ENCODE measurements at regions not wholly inside any gene's neighbourhood (a gene's known extent, or its start where the extent isn't known, plus 50 kb on each side); places are given as distances from the start of the nearest gene placed in this dataset.

- no peak overlapping the region for H3K27ac Mint-ChIP-seq (ENCODE audit: unreplicated experiment)
- H3K27me3 Mint-ChIP-seq (ENCODE audit: insufficient read depth, unreplicated experiment), result peaks cover 3% of the 10 kb centered on the region
- intact Hi-C loops (cut with micrococcal nuclease; ENCODE audit: unreplicated experiment), result no loop called here
- no peak for TF ChIP-seq CTCF (IDR thresholded peaks at IDR 0.05; ENCODE audit: insufficient read depth in 1 of 2, low read depth in 1 of 2, low read length in 1 of 2, severe bottlenecking in 1 of 2, unreplicated experiment in 1 of 2)
- no TSS peak for BruUV-seq (replicated peaks)
- POLR2A ChIA-PET, result no interaction called here
- CTCF ChIA-PET, result no interaction called here
- no peaks in the 10 kb centered on the region for H3K36me3 Mint-ChIP-seq (ENCODE audit: insufficient read depth, unreplicated experiment)
- H3K4me1 Mint-ChIP-seq (ENCODE audit: low read depth, unreplicated experiment), result no peaks in the 10 kb centered on the region
- Histone ChIP-seq H3K9me3 (no peaks in the 10 kb centered on the region), H3K4me3 (ENCODE audit: low read depth, low read length) (no peak overlapping the region), H3K27me3 (replicated peaks; ENCODE audit: control insufficient read depth, insufficient read depth, low read length) (no peaks in the 10 kb centered on the region), H3K4me1 (no peaks in the 10 kb centered on the region), H3K36me3 (ENCODE audit: control insufficient read depth, insufficient read depth, low read length) (no peaks in the 10 kb centered on the region)
- DNase-seq, result no peak
- no peak overlapping the region for H3K4me3 Mint-ChIP-seq (ENCODE audit: unreplicated experiment)
- H3K9me3 Mint-ChIP-seq (ENCODE audit: unreplicated experiment), result no peaks in the 10 kb centered on the region
Observed at GRCh38 chr14:38710881-38711280, 392.2 kb downstream of the SEC23A start.

DNA sequence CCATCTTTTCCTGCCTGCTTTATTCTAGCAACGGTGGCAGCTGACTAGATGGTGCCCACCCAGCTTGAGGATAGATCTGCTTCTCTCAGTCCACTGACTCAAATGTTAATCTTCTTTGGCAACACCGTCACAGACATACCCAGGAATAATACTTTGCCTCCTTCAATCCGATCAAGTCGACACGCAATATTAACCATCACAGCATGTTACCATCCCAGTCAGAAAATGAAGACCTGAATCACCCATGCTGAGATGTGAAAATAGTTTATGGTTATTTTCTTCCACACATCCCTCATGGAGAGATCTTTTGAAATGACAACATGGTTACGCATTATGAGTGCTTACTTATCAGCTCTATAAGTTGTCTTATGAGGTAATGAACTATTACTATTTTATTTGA is 392.8 kb downstream of the SEC23A start:
- H3K9me3 Mint-ChIP-seq (ENCODE audit: unreplicated experiment), result no peaks in the 10 kb centered on the region
- CTCF ChIA-PET, result no interaction called here
- no TSS peak for BruUV-seq (replicated peaks)

DNA sequence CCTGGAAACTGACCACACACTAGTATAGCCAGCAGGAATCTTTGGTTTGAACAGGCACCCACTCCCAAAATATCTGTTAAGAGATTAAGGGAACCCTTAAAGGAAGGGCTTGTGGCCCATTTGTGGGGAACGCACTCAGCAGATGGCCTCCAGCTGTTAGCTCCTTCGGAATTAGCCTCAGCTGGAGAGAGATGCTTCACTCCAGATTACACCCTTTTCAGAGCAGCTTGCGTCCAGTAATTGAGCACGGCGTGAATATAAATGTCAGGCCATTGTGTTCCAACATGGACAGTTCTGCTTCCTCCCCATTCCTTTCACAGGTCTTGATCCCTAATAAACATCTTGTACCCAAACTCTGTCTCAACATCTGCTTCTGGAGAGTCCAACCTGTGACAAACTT is 397.8 kb downstream of the SEC23A start:
- Histone ChIP-seq H3K27me3 (replicated peaks; ENCODE audit: control insufficient read depth, insufficient read depth, low read length) (no peaks in the 10 kb centered on the region), H3K9me3 (no peaks in the 10 kb centered on the region), H3K36me3 (ENCODE audit: control insufficient read depth, insufficient read depth, low read length) (no peaks in the 10 kb centered on the region), H3K4me1 (no peaks in the 10 kb centered on the region), H3K4me3 (ENCODE audit: low read depth, low read length) (no peak overlapping the region)
- ChIA-PET CTCF (no interaction called here), POLR2A (no interaction called here)
- no peak overlapping the region for H3K4me3 Mint-ChIP-seq (ENCODE audit: unreplicated experiment)
- intact Hi-C loops (cut with micrococcal nuclease; ENCODE audit: unreplicated experiment), result no loop called here
- no peaks in the 10 kb centered on the region for H3K36me3 Mint-ChIP-seq (ENCODE audit: insufficient read depth, unreplicated experiment)
- no peak for DNase-seq
- H3K9me3 Mint-ChIP-seq (ENCODE audit: unreplicated experiment), result no peaks in the 10 kb centered on the region
- H3K27me3 Mint-ChIP-seq (ENCODE audit: insufficient read depth, unreplicated experiment), result peaks cover 4% of the 10 kb centered on the region
- no peaks in the 10 kb centered on the region for H3K4me1 Mint-ChIP-seq (ENCODE audit: low read depth, unreplicated experiment)
- no TSS peak for BruUV-seq (replicated peaks)
- no peak for TF ChIP-seq CTCF (IDR thresholded peaks at IDR 0.05; ENCODE audit: insufficient read depth in 1 of 2, low read depth in 1 of 2, low read length in 1 of 2, severe bottlenecking in 1 of 2, unreplicated experiment in 1 of 2)
- H3K27ac Mint-ChIP-seq (ENCODE audit: unreplicated experiment), result no peak overlapping the region

More for the DNA sequence above, 392.8 kb downstream of the SEC23A start:
- no peak for DNase-seq
- Mint-ChIP-seq H3K4me1 (ENCODE audit: low read depth, unreplicated experiment) (no peaks in the 10 kb centered on the region), H3K36me3 (ENCODE audit: insufficient read depth, unreplicated experiment) (no peaks in the 10 kb centered on the region), H3K27me3 (ENCODE audit: insufficient read depth, unreplicated experiment) (peaks cover 3% of the 10 kb centered on the region), H3K4me3 (ENCODE audit: unreplicated experiment) (no peak overlapping the region), H3K27ac (ENCODE audit: unreplicated experiment) (no peak overlapping the region)
- H3K4me3 ChIP-seq (ENCODE audit: low read depth, low read length), result no peak overlapping the region
- H3K9me3 ChIP-seq, result no peaks in the 10 kb centered on the region
- H3K36me3 ChIP-seq (ENCODE audit: control insufficient read depth, insufficient read depth, low read length), result no peaks in the 10 kb centered on the region
- intact Hi-C loops (cut with micrococcal nuclease; ENCODE audit: unreplicated experiment), result no loop called here
- no peak for TF ChIP-seq CTCF (IDR thresholded peaks at IDR 0.05; ENCODE audit: insufficient read depth in 1 of 2, low read depth in 1 of 2, low read length in 1 of 2, severe bottlenecking in 1 of 2, unreplicated experiment in 1 of 2)
- H3K4me1 ChIP-seq, result no peaks in the 10 kb centered on the region
- POLR2A ChIA-PET, result no interaction called here
- H3K27me3 ChIP-seq (replicated peaks; ENCODE audit: control insufficient read depth, insufficient read depth, low read length), result no peaks in the 10 kb centered on the region

Measured in Caco-2 (cell line).